ENCODE measurements at regions not wholly inside any gene's neighbourhood (a gene's known extent, or its start where the extent isn't known, plus 50 kb on each side); places are given as distances from the start of the nearest gene placed in this dataset.
"Not testable (repeated sequence)": the region's sequence is repeated elsewhere in the genome, so short reads cannot be mapped to it uniquely, and the experiment has no call there.

GRCh38 chr7:73201264-73201663 is 107.4 kb downstream of the NSUN5 start:
- not testable (repeated sequence) for H3K4me3 ChIP-seq, H3K4me1 ChIP-seq, H3K9me3 ChIP-seq, H3K27ac ChIP-seq, H3K27me3 ChIP-seq, H3K36me3 ChIP-seq
- peak in 1 of 2 donors; percentile 45 for DNase-seq (ENCODE audit: low spot score in 2 of 2)
- WGBS, result 94% methylated on average over 9 of the region's 9 CpGs

DNA sequence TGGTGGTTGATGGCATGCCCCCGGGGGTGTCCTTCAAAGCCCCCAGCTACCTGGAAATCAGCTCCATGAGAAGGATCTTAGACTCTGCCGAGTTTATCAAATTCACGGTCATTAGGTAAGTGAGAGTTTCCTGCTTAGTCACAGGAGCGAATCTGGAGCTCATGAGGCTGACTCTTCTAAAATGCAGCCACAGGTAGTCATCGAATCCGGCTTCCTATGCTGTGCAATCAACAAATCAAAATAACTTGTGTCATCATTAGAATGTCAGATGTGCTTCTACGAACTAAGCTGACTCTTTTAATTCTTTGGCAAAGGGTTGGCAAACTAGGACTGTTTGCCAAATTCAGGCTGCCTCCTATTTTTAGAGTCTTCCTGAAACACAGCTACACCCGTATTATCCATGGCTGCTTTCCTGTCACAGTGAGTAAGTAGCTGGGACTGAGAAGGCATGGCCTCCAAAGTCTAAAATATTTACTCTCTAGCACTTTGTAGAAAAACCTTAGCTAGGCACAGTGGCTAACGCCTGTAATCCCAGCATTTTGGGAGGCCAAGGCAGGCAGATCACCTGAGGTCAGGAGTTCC is 108.0 kb downstream of the NSUN5 start:
- not testable (repeated sequence) for H3K9me3 ChIP-seq; H3K27ac ChIP-seq; H3K36me3 ChIP-seq; H3K27me3 ChIP-seq; H3K4me1 ChIP-seq; H3K4me3 ChIP-seq; DNase-seq (ENCODE audit: low spot score in 2 of 2)
- no CpG with 5 or more reads among the region's 9 CpGs for WGBS

- H3K27me3 ChIP-seq; DNase-seq (ENCODE audit: low spot score in 2 of 2); H3K36me3 ChIP-seq; H3K27ac ChIP-seq; H3K4me3 ChIP-seq; H3K9me3 ChIP-seq; H3K4me1 ChIP-seq: not testable (repeated sequence)
- WGBS, result 97% methylated on average over 7 of the region's 10 CpGs
Observed at GRCh38 chr7:73193991-73194390, 108.2 kb upstream of the SPDYE9 start.

GRCh38 chr7:73190483-73191155 is 104.8 kb upstream of the SPDYE9 start:
- DNase-seq (ENCODE audit: low spot score in 2 of 2); H3K27ac ChIP-seq; H3K36me3 ChIP-seq; H3K9me3 ChIP-seq; H3K4me3 ChIP-seq; H3K4me1 ChIP-seq; H3K27me3 ChIP-seq: not testable (repeated sequence)
- WGBS, result no CpG with 5 or more reads among the region's 9 CpGs

- H3K4me3 ChIP-seq, H3K4me1 ChIP-seq, H3K9me3 ChIP-seq, H3K27me3 ChIP-seq, H3K27ac ChIP-seq, H3K36me3 ChIP-seq: not testable (repeated sequence)
- WGBS, result no CpG with 5 or more reads among the region's 9 CpGs
- peak in 1 of 2 donors; percentile 6 for DNase-seq (ENCODE audit: low spot score in 2 of 2)
Observed at GRCh38 chr7:73188287-73188686, 102.4 kb upstream of the SPDYE9 start.

DNA sequence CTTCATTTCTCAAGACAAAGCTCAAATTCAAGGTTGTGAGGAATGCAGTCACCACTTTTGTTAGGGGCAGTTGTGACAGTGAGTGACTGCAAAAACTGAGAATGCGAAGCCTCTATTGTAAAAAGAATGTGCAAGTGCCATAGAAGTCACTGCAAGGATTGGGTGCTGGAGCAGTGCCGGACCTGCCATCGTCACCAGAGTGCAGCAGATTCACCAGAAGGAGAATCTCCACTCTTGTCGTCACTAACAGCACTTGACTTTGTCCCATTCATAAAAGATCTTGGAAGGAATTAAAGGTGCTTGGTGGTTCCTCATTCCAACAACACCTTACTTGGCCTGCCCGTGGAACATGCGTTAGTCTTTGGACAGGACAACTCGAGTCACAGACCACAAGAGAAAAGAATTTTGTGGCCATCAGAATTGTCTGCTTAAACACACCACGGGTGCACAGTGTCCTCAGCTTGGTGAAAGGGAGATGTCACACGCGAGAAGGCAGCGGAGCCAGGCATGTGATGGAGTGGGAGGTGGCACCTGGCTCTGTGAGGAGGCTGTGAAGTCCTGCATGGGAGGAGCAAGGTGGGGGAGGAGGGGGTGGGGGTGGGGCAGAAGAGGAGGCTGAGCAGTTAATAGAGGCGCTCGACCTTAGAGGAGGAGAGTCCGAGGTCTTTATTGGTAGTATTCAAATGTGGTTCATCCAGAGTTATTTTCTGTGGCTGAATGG is 100.9 kb upstream of the SPDYE9 start:
- not testable (repeated sequence) for H3K27ac ChIP-seq; H3K4me3 ChIP-seq; H3K9me3 ChIP-seq; H3K4me1 ChIP-seq; H3K27me3 ChIP-seq; DNase-seq (ENCODE audit: low spot score in 2 of 2); H3K36me3 ChIP-seq
- WGBS, result no CpG with 5 or more reads among the region's 14 CpGs

DNA sequence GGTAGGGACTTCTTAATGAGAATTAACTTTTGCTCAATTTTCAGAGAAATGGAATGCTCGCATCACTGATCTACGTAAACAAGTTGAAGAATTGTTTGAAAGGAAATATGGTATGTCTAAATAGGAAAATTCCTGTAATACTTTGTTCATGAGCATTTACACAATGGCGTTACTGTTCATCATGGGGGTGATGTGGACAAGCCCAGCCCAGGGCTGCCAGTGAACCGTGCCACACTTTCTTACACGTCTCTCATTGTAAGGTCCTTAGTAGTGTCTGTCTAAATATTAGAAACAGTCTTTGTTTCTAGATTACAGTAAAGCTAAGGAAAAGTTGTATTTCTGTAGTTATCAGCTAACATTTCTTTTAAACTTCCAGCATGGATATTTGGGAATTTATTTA is 91.0 kb upstream of the SPDYE9 start:
- not testable (repeated sequence) for H3K4me3 ChIP-seq; H3K9me3 ChIP-seq; H3K27me3 ChIP-seq; H3K4me1 ChIP-seq; H3K36me3 ChIP-seq; DNase-seq (ENCODE audit: low spot score in 2 of 2); H3K27ac ChIP-seq
- no CpG with 5 or more reads among the region's 5 CpGs for WGBS

GRCh38 chr7:73175322-73175721 is 89.5 kb upstream of the SPDYE9 start:
- not testable (repeated sequence) for H3K36me3 ChIP-seq; H3K4me3 ChIP-seq; H3K27ac ChIP-seq; H3K9me3 ChIP-seq; H3K4me1 ChIP-seq; DNase-seq (ENCODE audit: low spot score in 2 of 2); H3K27me3 ChIP-seq
- no CpG with 5 or more reads among the region's 10 CpGs for WGBS

DNA sequence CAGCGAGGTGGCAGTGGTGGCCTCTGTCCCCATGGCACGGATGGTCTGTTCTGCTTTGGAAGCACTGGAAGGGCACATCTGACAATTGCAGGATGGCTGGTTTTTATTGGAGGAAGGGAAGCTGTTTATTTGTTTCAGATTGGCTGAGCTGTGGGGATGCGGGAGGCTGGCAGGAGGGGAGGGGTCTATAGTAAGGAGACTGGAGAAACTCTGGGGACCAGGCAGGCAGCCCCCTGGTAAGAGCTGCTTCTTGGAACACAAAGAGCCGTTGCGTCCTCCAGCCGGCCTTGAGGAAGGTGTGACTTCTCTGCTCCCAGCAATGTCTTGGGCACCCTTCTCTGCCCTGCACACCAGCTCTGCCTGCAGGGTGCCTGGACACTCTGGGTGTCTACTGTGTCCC is 85.1 kb upstream of the SPDYE9 start:
- 89% methylated on average over 5 of the region's 6 CpGs for WGBS
- H3K27me3 ChIP-seq, H3K36me3 ChIP-seq, H3K4me3 ChIP-seq, H3K9me3 ChIP-seq, H3K27ac ChIP-seq, H3K4me1 ChIP-seq: not testable (repeated sequence)
- DNase-seq (ENCODE audit: low spot score in 2 of 2), result peak; percentile 39 to 52

DNA sequence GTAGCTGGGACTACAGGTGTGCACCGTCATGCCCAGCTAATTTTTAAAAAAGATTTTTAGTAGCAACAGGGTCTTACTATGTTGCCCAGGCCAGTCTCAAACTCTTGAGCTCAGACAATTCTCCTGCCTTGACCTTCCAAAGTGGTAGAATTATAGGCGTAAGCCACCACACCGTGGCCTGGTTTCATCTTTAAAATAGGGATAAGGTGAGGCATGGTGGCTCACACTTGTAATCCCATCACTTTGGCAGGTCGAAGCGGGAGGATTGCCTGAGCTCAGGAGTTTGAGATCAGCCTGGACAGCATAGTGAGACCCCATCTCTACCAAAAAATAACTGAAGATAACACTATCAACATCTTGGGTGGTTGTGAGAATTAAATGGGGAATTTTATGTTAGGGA is 84.6 kb upstream of the SPDYE9 start:
- DNase-seq (ENCODE audit: low spot score in 2 of 2); H3K9me3 ChIP-seq; H3K27me3 ChIP-seq; H3K4me1 ChIP-seq; H3K4me3 ChIP-seq; H3K36me3 ChIP-seq; H3K27ac ChIP-seq: not testable (repeated sequence)
- 93% methylated on average over 4 of the region's 5 CpGs for WGBS

GRCh38 chr7:73166152-73166551 is 80.3 kb upstream of the SPDYE9 start:
- no CpG with 5 or more reads among the region's 5 CpGs for WGBS
- H3K27ac ChIP-seq; H3K9me3 ChIP-seq; H3K4me1 ChIP-seq; H3K27me3 ChIP-seq; H3K4me3 ChIP-seq; DNase-seq (ENCODE audit: low spot score in 2 of 2); H3K36me3 ChIP-seq: not testable (repeated sequence)

DNA sequence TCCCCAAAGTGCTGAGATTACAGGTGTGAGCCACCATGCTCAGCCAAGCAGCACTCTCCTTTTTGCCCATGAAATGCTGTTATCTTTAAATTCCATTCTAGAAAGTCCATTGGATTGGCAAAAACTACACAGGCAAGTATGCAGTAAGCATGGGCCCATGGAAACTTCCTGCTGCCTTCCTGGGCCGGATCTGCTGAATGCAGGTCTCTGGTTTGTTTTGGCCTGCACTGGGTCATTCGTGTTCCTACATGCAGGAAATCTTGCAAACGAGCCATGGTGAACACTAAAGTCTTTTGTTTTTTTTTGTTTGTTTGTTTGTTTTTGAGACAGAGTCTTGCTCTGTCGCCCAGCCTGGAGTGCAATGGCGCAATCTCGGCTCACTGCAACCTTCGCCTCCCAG is 76.8 kb upstream of the SPDYE9 start:
- not testable (repeated sequence) for H3K4me3 ChIP-seq; H3K4me1 ChIP-seq; H3K27ac ChIP-seq; H3K9me3 ChIP-seq; H3K27me3 ChIP-seq; H3K36me3 ChIP-seq; DNase-seq (ENCODE audit: low spot score in 2 of 2)
- WGBS, result no CpG with 5 or more reads among the region's 7 CpGs

DNA sequence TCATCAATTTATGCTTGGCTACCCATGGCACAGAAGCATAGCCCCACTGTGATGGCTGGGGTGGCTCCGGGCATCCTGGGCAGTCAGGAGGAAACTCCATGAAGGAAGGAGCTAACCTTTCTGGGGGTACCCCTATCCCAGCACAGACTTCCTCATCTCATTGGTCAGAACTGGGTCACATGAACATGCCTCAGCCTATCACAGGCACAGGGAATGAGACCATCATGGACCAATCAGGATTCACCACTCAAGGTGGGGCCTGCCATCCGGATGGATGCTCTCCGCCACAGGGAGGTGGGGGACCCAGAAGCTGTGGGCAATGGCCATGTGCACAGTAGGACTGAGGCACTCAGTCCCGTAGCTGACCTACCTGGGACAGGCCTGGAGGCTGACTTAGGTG is 75.9 kb upstream of the SPDYE9 start:
- DNase-seq (ENCODE audit: low spot score in 2 of 2); H3K36me3 ChIP-seq; H3K4me3 ChIP-seq; H3K9me3 ChIP-seq; H3K27me3 ChIP-seq; H3K27ac ChIP-seq; H3K4me1 ChIP-seq: not testable (repeated sequence)
- WGBS, result no CpG with 5 or more reads among the region's 4 CpGs

DNA sequence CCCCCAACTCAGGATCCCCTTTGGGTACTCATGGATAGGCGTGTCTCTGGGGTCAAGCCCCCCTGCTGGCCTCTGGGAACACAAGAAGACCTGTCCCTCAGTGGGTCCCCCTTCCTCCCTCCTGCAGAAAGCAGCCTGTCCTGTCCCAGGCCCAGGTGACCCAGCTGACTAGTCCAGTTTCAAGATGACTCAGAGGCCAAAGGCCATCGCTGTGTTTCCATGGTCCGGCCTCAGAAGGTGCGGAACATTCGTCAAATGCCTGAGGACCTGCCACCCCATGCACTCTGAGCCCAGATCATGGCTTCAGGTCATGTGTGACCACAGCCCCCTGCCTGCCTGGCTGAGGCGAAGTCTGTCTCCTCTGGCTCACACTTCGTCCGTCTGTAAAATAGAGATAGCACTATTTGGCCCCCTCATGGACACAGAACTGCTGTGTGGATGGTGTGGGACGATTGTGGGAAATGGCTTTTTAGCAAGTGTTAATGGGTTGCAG is 71.4 kb upstream of the SPDYE9 start:
- not testable (repeated sequence) for H3K9me3 ChIP-seq; H3K4me3 ChIP-seq; H3K4me1 ChIP-seq; H3K36me3 ChIP-seq; H3K27me3 ChIP-seq; H3K27ac ChIP-seq; DNase-seq (ENCODE audit: low spot score in 2 of 2)
- WGBS, result no CpG with 5 or more reads among the region's 9 CpGs

Measured in suprapubic skin (tissue), 4 donors.